Smooth muscle cell (in vitro differentiated cells): ENCODE measurements at regions not wholly inside any gene's neighbourhood (a gene's known extent, or its start where the extent isn't known, plus 50 kb on each side); places are given as distances from the start of the nearest gene placed in this dataset.

Source experiments
- DNase-seq: peaks from one replicate; lab custom pipeline; 2025; ENCODE audit not compliant: unreplicated experiment; lab: John Stamatoyannopoulos, UW
- H2AFZ ChIP-seq: fragments of 200-600 bp; sonication (generic); 2 replicates; pipeline ENCODE4 v1.6.0; 2016; ENCODE audit warnings: antibody characterized with exemption, low read depth, mild to moderate bottlenecking
- H3F3A ChIP-seq: fragments of 200-600 bp; sonication (generic); 2 replicates; pipeline ENCODE4 v1.6.0; 2017; ENCODE audit warnings: antibody characterized with exemption, low read depth
- H3K27ac ChIP-seq: fragments of 200-600 bp; sonication (generic); 2 replicates; pipeline ENCODE4 v1.5.1; 2016; ENCODE audit warnings: low read depth, mild to moderate bottlenecking
- H3K27me3 ChIP-seq: fragments of 200-600 bp; sonication (generic); 2 replicates; pipeline ENCODE4 v1.6.1; 2016; ENCODE audit warnings: low read depth, mild to moderate bottlenecking
- H3K36me3 ChIP-seq: fragments of 200-600 bp; sonication (generic); 2 replicates; pipeline ENCODE4 v1.5.1; 2016; ENCODE audit warnings: low read depth
- H3K4me1 ChIP-seq: fragments of 200-600 bp; sonication (generic); 2 replicates; pipeline ENCODE4 v1.5.1; 2016; ENCODE audit warnings: low read depth
- H3K4me2 ChIP-seq: fragments of 200-600 bp; sonication (generic); 2 replicates; pipeline ENCODE4 v1.6.0; 2016; ENCODE audit warnings: mild to moderate bottlenecking
- H3K4me3 ChIP-seq: fragments of 200-600 bp; sonication (generic); 2 replicates; pipeline ENCODE4 v1.5.1; 2016; ENCODE audit warnings: mild to moderate bottlenecking
- H3K79me2 ChIP-seq: fragments of 200-600 bp; sonication (generic); 2 replicates; pipeline ENCODE4 v1.6.0; 2016; ENCODE audit warnings: low read depth, mild to moderate bottlenecking
- H3K9ac ChIP-seq: fragments of 200-600 bp; sonication (generic); 2 replicates; pipeline ENCODE4 v1.6.0; 2016; ENCODE audit warnings: low read depth
- H3K9me3 ChIP-seq: fragments of 200-600 bp; sonication (generic); replicated peaks from 2 replicates; pipeline ENCODE4 v1.5.1; 2016; ENCODE audit warnings: low read depth
- H4K20me1 ChIP-seq: fragments of 200-600 bp; sonication (generic); 2 replicates; pipeline ENCODE4 v1.6.0; 2016; ENCODE audit warnings: low read depth
- WGBS: methylation state at CpG from one replicate; pipeline ENCODE4 v1.1.7; 2016; ENCODE audit warnings: low lambda C conversion rate; 5-methylcytosine and 5-hydroxymethylcytosine counted together
- TF ChIP-seq, protein P1 (sequence below): fragments of 200-600 bp; sonication (generic); IDR thresholded peaks from 2 replicates; pipeline ENCODE4 v1.5.1; 2017; ENCODE audit warnings: borderline replicate concordance, mild to moderate bottlenecking, antibody characterized with exemption; ENCODE audit not compliant: insufficient read depth, poor library complexity, severe bottlenecking

DNA sequence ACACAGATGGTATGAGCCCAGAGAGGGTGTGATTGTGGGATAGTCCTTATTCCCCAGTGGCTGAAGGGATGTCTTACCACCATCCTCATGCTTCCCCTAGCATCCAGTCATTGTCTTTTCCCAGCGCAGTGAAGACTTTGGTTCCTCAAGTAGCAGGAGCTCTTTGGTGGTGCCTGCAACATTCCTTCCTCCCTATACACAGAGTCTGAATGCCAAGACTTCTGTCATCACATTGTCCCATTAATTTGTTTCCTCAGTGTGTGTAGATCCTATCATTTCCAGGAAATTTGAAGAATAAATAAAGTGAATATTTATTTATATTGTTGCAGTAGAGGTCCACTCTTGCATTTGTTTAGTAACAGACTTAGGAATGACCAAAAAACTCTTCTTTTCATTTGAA, 147.2 kb downstream of the DACT1 start:
- TF ChIP-seq, protein P1, sequence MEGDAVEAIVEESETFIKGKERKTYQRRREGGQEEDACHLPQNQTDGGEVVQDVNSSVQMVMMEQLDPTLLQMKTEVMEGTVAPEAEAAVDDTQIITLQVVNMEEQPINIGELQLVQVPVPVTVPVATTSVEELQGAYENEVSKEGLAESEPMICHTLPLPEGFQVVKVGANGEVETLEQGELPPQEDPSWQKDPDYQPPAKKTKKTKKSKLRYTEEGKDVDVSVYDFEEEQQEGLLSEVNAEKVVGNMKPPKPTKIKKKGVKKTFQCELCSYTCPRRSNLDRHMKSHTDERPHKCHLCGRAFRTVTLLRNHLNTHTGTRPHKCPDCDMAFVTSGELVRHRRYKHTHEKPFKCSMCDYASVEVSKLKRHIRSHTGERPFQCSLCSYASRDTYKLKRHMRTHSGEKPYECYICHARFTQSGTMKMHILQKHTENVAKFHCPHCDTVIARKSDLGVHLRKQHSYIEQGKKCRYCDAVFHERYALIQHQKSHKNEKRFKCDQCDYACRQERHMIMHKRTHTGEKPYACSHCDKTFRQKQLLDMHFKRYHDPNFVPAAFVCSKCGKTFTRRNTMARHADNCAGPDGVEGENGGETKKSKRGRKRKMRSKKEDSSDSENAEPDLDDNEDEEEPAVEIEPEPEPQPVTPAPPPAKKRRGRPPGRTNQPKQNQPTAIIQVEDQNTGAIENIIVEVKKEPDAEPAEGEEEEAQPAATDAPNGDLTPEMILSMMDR: no peak
- no peak overlapping the region for H3K9ac ChIP-seq
- no peaks in the 10 kb centered on the region for H3K36me3 ChIP-seq
- peak overlapping the region; percentile 55 for H3K4me2 ChIP-seq
- WGBS: 91% methylated on average over 1 of the region's 1 CpG
- no peaks in the 10 kb centered on the region for H4K20me1 ChIP-seq
- peaks cover 17% of the 10 kb centered on the region for H3F3A ChIP-seq
- no peak overlapping the region for H3K4me3 ChIP-seq
- H3K27ac ChIP-seq: no peak overlapping the region
- no peaks in the 10 kb centered on the region for H3K79me2 ChIP-seq
- no peaks in the 10 kb centered on the region for H3K27me3 ChIP-seq
- H3K9me3 ChIP-seq: no peaks in the 10 kb centered on the region
- DNase-seq: no peak
- peaks cover 9% of the 10 kb centered on the region for H3K4me1 ChIP-seq
- no peak overlapping the region for H2AFZ ChIP-seq

DNA sequence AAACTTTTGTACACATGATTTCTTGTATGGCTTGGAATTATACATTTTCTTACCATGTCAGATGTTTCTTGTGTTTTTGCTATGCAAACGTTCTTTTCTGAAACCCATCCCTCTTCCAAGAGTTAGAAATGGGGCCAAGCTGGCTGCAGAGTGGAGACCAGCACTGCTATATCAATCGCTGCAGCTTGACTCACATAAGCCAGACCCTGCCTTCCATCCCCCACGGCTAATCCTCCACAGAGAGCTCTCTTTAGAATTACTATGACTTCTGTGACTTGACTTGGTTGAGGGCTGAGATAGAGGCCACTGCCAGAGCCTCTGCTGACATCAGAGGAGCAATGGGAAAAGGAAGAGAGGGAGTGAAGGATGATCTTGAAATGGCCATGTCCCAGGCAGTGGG, 147.9 kb downstream of the DACT1 start:
- H3K9me3 ChIP-seq: no peaks in the 10 kb centered on the region
- H2AFZ ChIP-seq: peak overlapping the region; percentile 32
- peaks cover 17% of the 10 kb centered on the region for H3F3A ChIP-seq
- 26% methylated on average over 3 of the region's 3 CpGs for WGBS
- H3K36me3 ChIP-seq: no peaks in the 10 kb centered on the region
- H3K27me3 ChIP-seq: no peaks in the 10 kb centered on the region
- no peak overlapping the region for H3K9ac ChIP-seq
- TF ChIP-seq, protein P1: no peak
- peaks cover 9% of the 10 kb centered on the region for H3K4me1 ChIP-seq
- H4K20me1 ChIP-seq: no peaks in the 10 kb centered on the region
- no peak overlapping the region for H3K4me3 ChIP-seq
- no peaks in the 10 kb centered on the region for H3K79me2 ChIP-seq
- DNase-seq: no peak
- H3K27ac ChIP-seq: no peak overlapping the region
- peak overlapping the region; percentile 55 for H3K4me2 ChIP-seq

DNA sequence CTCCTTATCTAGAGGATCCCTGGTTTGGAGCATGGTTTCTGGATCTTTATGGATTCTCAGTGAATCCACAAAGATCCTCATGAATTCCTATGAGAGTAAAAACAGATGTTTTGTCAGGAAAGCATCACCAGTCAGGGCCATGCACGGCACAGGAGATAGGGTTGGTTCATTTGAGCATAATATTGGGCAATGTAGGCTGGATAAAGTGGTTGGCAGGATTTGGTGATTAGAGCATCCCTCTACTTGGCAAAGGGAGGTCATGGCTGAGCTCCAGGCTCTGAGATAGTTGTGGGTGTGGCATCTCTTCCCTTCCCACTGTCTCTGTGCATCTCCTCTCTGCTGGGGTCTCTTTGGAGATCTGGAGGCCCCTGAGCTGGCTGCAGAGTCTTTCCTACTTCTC, 149.8 kb downstream of the DACT1 start:
- TF ChIP-seq, protein P1: no peak
- Histone ChIP-seq H3K4me1 (peaks cover 14% of the 10 kb centered on the region), H3K4me2 (no peak overlapping the region), H3K9ac (no peak overlapping the region), H3K36me3 (no peaks in the 10 kb centered on the region), H3F3A (peaks cover 19% of the 10 kb centered on the region), H2AFZ (no peak overlapping the region), H3K27ac (no peak overlapping the region), H3K27me3 (no peaks in the 10 kb centered on the region), H3K9me3 (no peaks in the 10 kb centered on the region), H4K20me1 (no peaks in the 10 kb centered on the region), H3K79me2 (no peaks in the 10 kb centered on the region), H3K4me3 (no peak overlapping the region)
- WGBS: 34% methylated on average over 1 of the region's 1 CpG
- no peak for DNase-seq

DNA sequence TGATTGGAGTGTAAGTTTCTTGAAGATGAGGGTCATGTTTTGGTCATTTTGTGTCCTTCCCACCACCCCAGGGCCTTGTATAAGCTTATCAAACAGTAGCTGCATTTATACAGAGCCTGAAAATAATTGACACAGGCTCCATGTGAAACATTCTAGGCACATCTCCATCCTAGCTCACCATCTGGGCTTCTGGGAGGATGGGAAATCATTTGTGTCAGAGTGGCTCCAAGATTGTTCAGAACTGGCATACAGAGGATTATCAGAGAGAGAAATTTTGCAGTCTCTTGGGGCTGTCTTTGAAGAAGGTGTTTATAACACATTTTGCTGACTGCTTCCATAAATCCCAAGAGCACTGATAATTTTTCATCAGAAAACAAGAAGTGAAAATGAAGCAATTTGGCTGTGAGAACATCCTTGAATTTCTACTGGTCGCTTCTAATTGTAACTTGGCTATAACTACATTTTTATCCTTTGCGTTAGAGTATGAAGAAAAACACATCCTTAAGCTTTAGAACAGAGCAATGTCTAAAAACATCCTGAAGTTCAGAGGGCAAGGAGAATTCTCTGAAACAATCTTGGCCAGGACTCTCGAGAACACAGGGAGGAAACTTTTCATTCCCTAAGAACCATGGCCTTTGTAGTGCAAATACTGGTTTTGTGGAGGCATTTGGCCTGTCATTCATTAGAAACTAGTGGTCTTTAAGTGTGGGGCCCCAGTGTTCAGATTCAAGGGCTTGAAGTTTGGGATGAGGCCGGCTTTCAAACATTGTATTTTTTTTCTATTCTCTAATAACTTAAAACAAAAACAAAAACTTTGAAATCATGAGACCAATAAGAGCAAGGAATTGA, 151.1 kb downstream of the DACT1 start:
- Histone ChIP-seq H2AFZ (no peak overlapping the region), H3K36me3 (no peaks in the 10 kb centered on the region), H3K4me2 (no peak overlapping the region), H3F3A (peaks cover 30% of the 10 kb centered on the region), H3K9me3 (no peaks in the 10 kb centered on the region), H3K27me3 (no peaks in the 10 kb centered on the region), H3K79me2 (no peaks in the 10 kb centered on the region), H3K27ac (no peak overlapping the region), H3K4me3 (no peak overlapping the region), H4K20me1 (no peaks in the 10 kb centered on the region), H3K4me1 (peaks cover 17% of the 10 kb centered on the region), H3K9ac (no peak overlapping the region)
- TF ChIP-seq, protein P1: no peak
- no peak for DNase-seq
- 55% methylated on average over 4 of the region's 4 CpGs for WGBS
